ENCODE measurements at regions not wholly inside any gene's neighbourhood (a gene's known extent, or its start where the extent isn't known, plus 50 kb on each side); places are given as distances from the start of the nearest gene placed in this dataset.

GRCh38 chr4:187726485-187726884 is 269.1 kb upstream of the ZFP42 start:
- TF ChIP-seq CTCF (IDR thresholded peaks at IDR 0.05) = no peak
- no peak for TF ChIP-seq POLR2A (IDR thresholded peaks at IDR 0.05)
